ENCODE measurements at regions not wholly inside any gene's neighbourhood (a gene's known extent, or its start where the extent isn't known, plus 50 kb on each side); places are given as distances from the start of the nearest gene placed in this dataset.
A peak's percentile ranks its signal among the peaks of the same experiment; 100 is the strongest.

DNA sequence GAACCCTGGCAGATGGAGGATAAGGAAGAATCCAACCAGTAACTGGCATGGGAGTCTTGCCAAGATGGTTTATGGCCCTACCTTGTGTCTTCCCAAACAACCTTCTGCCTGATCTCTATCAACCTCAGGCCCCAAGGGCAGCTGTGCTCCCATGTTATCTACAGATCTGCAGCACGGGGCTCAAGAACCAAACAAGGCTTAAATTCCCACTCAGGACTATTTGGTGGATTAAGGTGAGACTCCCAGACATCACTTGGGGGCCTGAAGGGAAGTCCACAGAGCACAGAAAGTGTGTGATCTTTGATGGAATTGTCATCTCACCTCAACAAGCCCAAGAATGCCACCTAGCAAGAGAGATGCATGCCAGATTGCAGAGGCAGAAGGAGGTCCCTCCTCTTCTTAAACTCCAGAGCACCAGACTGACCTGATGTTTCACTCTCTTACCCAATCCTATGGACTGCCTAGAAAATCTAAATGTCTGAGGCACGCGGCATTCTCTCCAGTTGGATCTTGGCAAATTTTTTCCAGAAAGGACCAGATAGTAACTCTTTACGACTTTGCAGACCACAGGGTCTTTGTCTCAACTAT, 759.5 kb upstream of the TBX3 start:
- WGBS, 2 donors: 70 to 93% methylated on average over 4 of the region's 4 CpGs
- Histone ChIP-seq H3K27ac (no peak overlapping the region), H3K4me3 (no peak overlapping the region), H3K27me3 (no peaks in the 10 kb centered on the region), H3K36me3 (no peaks in the 10 kb centered on the region), H3K4me1 (peaks cover 0 to 7% (median 2%) of the 10 kb centered on the region in 4 donors), H3K9me3 (no peaks in the 10 kb centered on the region)
- TF ChIP-seq, protein P1, sequence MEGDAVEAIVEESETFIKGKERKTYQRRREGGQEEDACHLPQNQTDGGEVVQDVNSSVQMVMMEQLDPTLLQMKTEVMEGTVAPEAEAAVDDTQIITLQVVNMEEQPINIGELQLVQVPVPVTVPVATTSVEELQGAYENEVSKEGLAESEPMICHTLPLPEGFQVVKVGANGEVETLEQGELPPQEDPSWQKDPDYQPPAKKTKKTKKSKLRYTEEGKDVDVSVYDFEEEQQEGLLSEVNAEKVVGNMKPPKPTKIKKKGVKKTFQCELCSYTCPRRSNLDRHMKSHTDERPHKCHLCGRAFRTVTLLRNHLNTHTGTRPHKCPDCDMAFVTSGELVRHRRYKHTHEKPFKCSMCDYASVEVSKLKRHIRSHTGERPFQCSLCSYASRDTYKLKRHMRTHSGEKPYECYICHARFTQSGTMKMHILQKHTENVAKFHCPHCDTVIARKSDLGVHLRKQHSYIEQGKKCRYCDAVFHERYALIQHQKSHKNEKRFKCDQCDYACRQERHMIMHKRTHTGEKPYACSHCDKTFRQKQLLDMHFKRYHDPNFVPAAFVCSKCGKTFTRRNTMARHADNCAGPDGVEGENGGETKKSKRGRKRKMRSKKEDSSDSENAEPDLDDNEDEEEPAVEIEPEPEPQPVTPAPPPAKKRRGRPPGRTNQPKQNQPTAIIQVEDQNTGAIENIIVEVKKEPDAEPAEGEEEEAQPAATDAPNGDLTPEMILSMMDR (IDR thresholded peaks at IDR 0.05): no peak
- TF ChIP-seq EP300 (IDR thresholded peaks at IDR 0.05) (no peak), POLR2A (IDR thresholded peaks at IDR 0.05) (no peak), POLR2AphosphoS5 (IDR thresholded peaks at IDR 0.05) (no peak)
- DNase-seq (no peak), ATAC-seq (ENCODE audit: low FRiP score in 2 of 2) (no peak)

DNA sequence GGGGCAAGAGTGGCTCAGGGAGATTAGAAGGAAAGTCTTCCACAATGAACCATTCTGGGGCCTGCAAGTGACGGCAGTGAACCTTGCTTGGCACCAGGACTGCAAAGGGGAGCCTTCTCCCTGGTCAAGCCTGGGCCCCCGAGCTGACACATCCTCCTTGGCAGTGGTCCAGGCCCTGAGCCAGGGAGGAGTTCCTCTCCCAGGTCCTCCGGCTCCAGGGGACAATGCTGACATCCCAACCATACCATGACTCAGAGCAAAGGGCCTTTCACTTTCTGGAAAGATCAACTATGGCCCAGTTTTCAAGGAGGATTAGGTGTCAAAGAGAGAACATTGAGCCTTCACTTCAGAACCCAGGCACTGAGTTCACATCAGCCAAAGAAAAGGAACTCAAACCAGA, 756.5 kb upstream of the TBX3 start:
- DNase-seq (peak in 1 of 2 donors; percentile 37), ATAC-seq (ENCODE audit: low FRiP score in 2 of 2) (no peak)
- WGBS, 2 donors: 37 to 58% methylated on average over 2 to 3 of the region's 3 CpGs
- H3K27ac ChIP-seq: peak overlapping the region in 3 of 4 donors; percentile 56 to 64 (median 62)
- TF ChIP-seq POLR2AphosphoS5 (IDR thresholded peaks at IDR 0.05) (peak in 1 of 2 donors; percentile 41), EP300 (IDR thresholded peaks at IDR 0.05) (no peak)
- no peaks in the 10 kb centered on the region for H3K27me3 ChIP-seq
- peaks cover 0 to 11% (median 5%) of the 10 kb centered on the region in 4 donors for H3K4me1 ChIP-seq
- H3K36me3 ChIP-seq: no peaks in the 10 kb centered on the region
- no peak overlapping the region for H3K4me3 ChIP-seq
- no peaks in the 10 kb centered on the region for H3K9me3 ChIP-seq

DNA sequence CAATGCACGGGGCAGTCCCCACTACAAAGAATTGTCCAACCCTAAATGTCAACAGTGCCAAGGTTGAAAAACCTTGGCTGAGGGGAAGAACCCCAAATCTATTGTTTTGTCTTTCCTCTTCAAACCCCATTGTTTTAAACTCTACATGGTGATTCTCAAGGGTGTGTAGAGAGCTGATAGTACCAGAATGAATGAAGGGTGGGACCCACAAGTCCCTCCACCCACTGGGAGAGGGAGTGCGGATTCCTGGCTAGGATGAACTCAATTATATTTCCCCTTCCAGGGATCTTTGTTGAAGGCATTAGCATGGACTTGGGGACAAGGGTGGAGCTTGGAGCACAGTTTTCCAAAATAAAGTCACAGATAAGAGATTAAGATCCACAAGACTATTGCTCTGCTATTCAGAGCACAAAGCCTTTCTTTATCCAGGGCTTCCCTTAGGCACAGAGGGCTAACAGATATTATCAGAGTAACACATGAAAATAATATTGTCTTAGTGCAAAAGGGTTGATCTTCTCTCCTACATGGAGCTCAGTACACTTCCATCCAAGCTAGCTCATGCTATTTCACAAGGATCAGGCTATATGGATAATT, 755.1 kb upstream of the TBX3 start:
- no peak overlapping the region for H3K4me3 ChIP-seq
- peaks cover 0 to 11% (median 5%) of the 10 kb centered on the region in 4 donors for H3K4me1 ChIP-seq
- ATAC-seq (ENCODE audit: low FRiP score in 2 of 2): no peak
- no peaks in the 10 kb centered on the region for H3K9me3 ChIP-seq
- H3K27ac ChIP-seq: peak overlapping the region in 3 of 4 donors; percentile 40 to 56 (median 42)
- TF ChIP-seq EP300 (IDR thresholded peaks at IDR 0.05): no peak
- no peak for TF ChIP-seq POLR2A (IDR thresholded peaks at IDR 0.05)
- TF ChIP-seq POLR2AphosphoS5 (IDR thresholded peaks at IDR 0.05): peak in 1 of 2 donors; percentile 31
- TF ChIP-seq, protein P1 (IDR thresholded peaks at IDR 0.05): no peak
- no peaks in the 10 kb centered on the region for H3K27me3 ChIP-seq
- no peak for DNase-seq
- no peaks in the 10 kb centered on the region for H3K36me3 ChIP-seq
- WGBS, 2 donors: 57 to 72% methylated on average over 2 of the region's 2 CpGs

DNA sequence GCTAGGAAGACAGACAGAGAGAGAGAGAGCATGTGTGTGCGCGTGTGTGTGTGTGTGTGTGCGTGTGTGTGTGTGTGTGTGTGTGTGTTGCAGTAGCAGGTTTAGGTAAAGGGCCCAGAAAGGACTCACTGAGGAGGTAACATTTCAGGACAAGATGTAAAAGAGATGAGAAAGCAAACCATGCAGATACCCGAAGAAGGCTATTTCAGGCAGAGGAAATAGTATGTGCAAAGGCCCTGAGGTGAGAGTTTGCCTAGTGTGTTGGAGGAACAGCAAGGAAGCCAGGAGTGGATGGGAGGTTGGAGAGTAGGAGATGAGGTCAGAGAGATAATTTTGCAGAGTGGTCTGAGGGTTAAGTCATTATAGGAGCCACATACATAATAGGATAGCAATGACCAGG, 754.3 kb upstream of the TBX3 start:
- TF ChIP-seq EP300 (IDR thresholded peaks at IDR 0.05): no peak
- no peak for TF ChIP-seq POLR2A (IDR thresholded peaks at IDR 0.05)
- TF ChIP-seq, protein P1 (IDR thresholded peaks at IDR 0.05): no peak
- Histone ChIP-seq H3K27me3 (no peaks in the 10 kb centered on the region), H3K9me3 (no peaks in the 10 kb centered on the region), H3K4me1 (peaks cover 0 to 11% (median 5%) of the 10 kb centered on the region in 4 donors), H3K36me3 (no peaks in the 10 kb centered on the region), H3K27ac (peak overlapping the region in 1 of 4 donors; percentile 40), H3K4me3 (no peak overlapping the region)
- ATAC-seq (ENCODE audit: low FRiP score in 2 of 2): no peak
- DNase-seq: no peak
- WGBS, 2 donors: 53 to 82% methylated on average over 4 of the region's 4 CpGs

DNA sequence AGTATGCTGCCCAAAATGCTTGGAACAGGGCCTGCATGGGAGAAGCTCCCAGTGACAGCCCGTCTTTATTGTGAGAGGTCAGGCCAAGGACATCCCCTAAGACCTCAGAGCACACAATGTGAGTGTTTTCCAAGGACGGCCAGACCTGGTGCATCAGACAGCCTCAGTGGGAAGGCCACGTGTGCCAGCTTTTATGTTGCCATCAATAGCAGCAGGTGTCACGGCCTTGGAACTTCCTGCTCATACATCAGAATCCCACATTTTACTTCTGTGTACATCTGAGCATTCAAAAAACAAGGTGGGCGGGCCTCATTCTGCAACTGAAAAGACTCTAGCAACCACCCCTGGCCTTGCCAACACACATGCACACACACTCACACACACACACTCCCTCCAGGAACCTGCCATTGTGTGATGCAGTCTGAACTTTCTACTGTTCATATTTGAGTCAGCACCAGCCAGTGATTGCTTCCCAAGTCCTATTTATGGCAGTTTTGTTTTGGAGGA, 753.1 kb upstream of the TBX3 start:
- peak overlapping the region in 2 of 4 donors; percentile 27 to 30 for H3K27ac ChIP-seq

More for the DNA sequence above, 753.1 kb upstream of the TBX3 start:
- no peak for TF ChIP-seq POLR2A (IDR thresholded peaks at IDR 0.05)
- TF ChIP-seq, protein P1 (IDR thresholded peaks at IDR 0.05): no peak
- TF ChIP-seq POLR2AphosphoS5 (IDR thresholded peaks at IDR 0.05): peak; percentile 39 to 44
- peak in 1 of 4 donors; percentile 41 for TF ChIP-seq EP300 (IDR thresholded peaks at IDR 0.05)
- DNase-seq (no peak), ATAC-seq (ENCODE audit: low FRiP score in 2 of 2) (no peak)
- Histone ChIP-seq H3K4me1 (peaks cover 0 to 11% (median 5%) of the 10 kb centered on the region in 4 donors), H3K27me3 (no peaks in the 10 kb centered on the region), H3K9me3 (no peaks in the 10 kb centered on the region), H3K4me3 (no peak overlapping the region), H3K36me3 (no peaks in the 10 kb centered on the region)
- WGBS, 2 donors: 49 to 61% methylated on average over 5 of the region's 5 CpGs

Data from upper lobe of left lung (tissue), 6 donors.